GM23338 (cell line): ENCODE measurements at regions not wholly inside any gene's neighbourhood (a gene's known extent, or its start where the extent isn't known, plus 50 kb on each side); places are given as distances from the start of the nearest gene placed in this dataset.
A peak's percentile ranks its signal among the peaks of the same experiment; 100 is the strongest.

Experiments used
- ATAC-seq: fragments of 200-7000 bp; cut with Tn5 transposase; 3 replicates; pipeline ENCODE4 v1.9.1; 2020
- DNase-seq: peaks from one replicate; pipeline ENCODE4 v3.0.0-alpha.2; 2015; ENCODE audit warnings: low spot score
- H2AFZ ChIP-seq: fragments of 200-600 bp; sonication (generic); 2 replicates; pipeline ENCODE4 v1.8.0; 2016; ENCODE audit warnings: antibody characterized with exemption, mild to moderate bottlenecking, moderate library complexity
- H3F3A ChIP-seq: fragments of 200-600 bp; sonication (generic); replicated peaks from 2 replicates; pipeline ENCODE4 v1.8.0; 2017; ENCODE audit warnings: antibody characterized with exemption, mixed run types, low read depth
- H3K27ac ChIP-seq: fragments of 200-600 bp; sonication (generic); 2 replicates; pipeline ENCODE4 v1.6.1; 2016; ENCODE audit warnings: low read depth
- H3K27me3 ChIP-seq: fragments of 200-600 bp; sonication (generic); 2 replicates; pipeline ENCODE4 v1.8.0; 2016; ENCODE audit warnings: mild to moderate bottlenecking, mixed run types, moderate library complexity; ENCODE audit not compliant: insufficient read depth
- H3K36me3 ChIP-seq: fragments of 200-600 bp; sonication (generic); 2 replicates; pipeline ENCODE4 v1.8.0; 2016; ENCODE audit warnings: mild to moderate bottlenecking; ENCODE audit not compliant: insufficient read depth
- H3K4me1 ChIP-seq: fragments of 200-600 bp; sonication (generic); 2 replicates; pipeline ENCODE4 v1.8.0; 2016; ENCODE audit warnings: mild to moderate bottlenecking, moderate library complexity; ENCODE audit not compliant: insufficient read depth
- H3K4me2 ChIP-seq: fragments of 200-600 bp; sonication (generic); 2 replicates; pipeline ENCODE4 v1.7.1; 2017; ENCODE audit warnings: mixed run types
- H3K4me3 ChIP-seq: fragments of 200-600 bp; sonication (generic); 2 replicates; pipeline ENCODE4 v1.6.1; 2016; ENCODE audit warnings: mixed run types
- H3K79me2 ChIP-seq: fragments of 200-600 bp; sonication (generic); replicated peaks from 2 replicates; pipeline ENCODE4 v1.8.0; 2017; ENCODE audit warnings: mild to moderate bottlenecking; ENCODE audit not compliant: insufficient read depth
- H3K9me2 ChIP-seq: fragments of 200-600 bp; sonication (generic); 2 replicates; pipeline ENCODE4 v1.8.0; 2017; ENCODE audit not compliant: insufficient read depth
- H4K20me1 ChIP-seq: fragments of 200-600 bp; sonication (generic); replicated peaks from 2 replicates; pipeline ENCODE4 v1.8.0; 2017; ENCODE audit warnings: mild to moderate bottlenecking; ENCODE audit not compliant: insufficient read depth
- H3K27ac Mint-ChIP-seq: 2 replicates; pipeline ENCODE4 v1.8.0; 2020; ENCODE audit warnings: inconsistent platforms, mild to moderate bottlenecking, moderate library complexity, mixed read lengths
- H3K27me3 Mint-ChIP-seq: 3 replicates; pipeline ENCODE4 v1.8.0; 2022; ENCODE audit warnings: low read depth, mild to moderate bottlenecking, moderate library complexity, mixed read lengths, inconsistent platforms; ENCODE audit not compliant: insufficient read depth, poor library complexity
- H3K36me3 Mint-ChIP-seq: 3 replicates; pipeline ENCODE4 v1.8.0; 2021; ENCODE audit warnings: low read depth, mild to moderate bottlenecking, inconsistent platforms, moderate library complexity, mixed read lengths
- H3K4me1 Mint-ChIP-seq: 3 replicates; pipeline ENCODE4 v1.8.0; 2020; ENCODE audit warnings: mild to moderate bottlenecking, inconsistent platforms, mixed read lengths
- H3K4me3 Mint-ChIP-seq: 3 replicates; pipeline ENCODE4 v1.8.0; 2021; ENCODE audit warnings: moderate library complexity, mild to moderate bottlenecking, inconsistent platforms, mixed read lengths
- H3K9me3 Mint-ChIP-seq: 3 replicates; pipeline ENCODE4 v1.8.0; 2020; ENCODE audit warnings: moderate library complexity, mild to moderate bottlenecking, inconsistent platforms, mixed read lengths
- CREB1 ChIP-seq: fragments of 250-450 bp; sonication (Bioruptor Pico); IDR thresholded peaks from 2 replicates; pipeline ENCODE4 v1.5.0; 2020; ENCODE audit warnings: low read depth, mild to moderate bottlenecking, moderate library complexity
- EZH2 ChIP-seq: fragments of 200-600 bp; sonication (generic); IDR thresholded peaks from one replicate; pipeline ENCODE4 v1.8.0; 2017; ENCODE audit warnings: antibody characterized with exemption, mild to moderate bottlenecking, low read depth; ENCODE audit not compliant: unreplicated experiment
- EZH2phosphoT487 ChIP-seq: fragments of 200-600 bp; sonication (generic); IDR thresholded peaks from one replicate; pipeline ENCODE4 v1.8.1; 2018; ENCODE audit warnings: antibody characterized with exemption; ENCODE audit not compliant: unreplicated experiment
- JUNB ChIP-seq: IDR thresholded peaks from one replicate; pipeline ENCODE4 v1.6.1; 2016; ENCODE audit warnings: antibody characterized with exemption; ENCODE audit not compliant: unreplicated experiment
- NANOG ChIP-seq: IDR thresholded peaks from 2 replicates; pipeline ENCODE4 v1.6.1; 2016; ENCODE audit warnings: antibody characterized with exemption, borderline replicate concordance
- POLR2AphosphoS5 ChIP-seq: IDR thresholded peaks from 2 replicates; pipeline ENCODE4 v1.6.1; 2016; ENCODE audit warnings: antibody characterized with exemption, low read depth
- STAT1 ChIP-seq: IDR thresholded peaks from one replicate; pipeline ENCODE4 v1.6.1; 2016; ENCODE audit warnings: antibody characterized with exemption; ENCODE audit not compliant: unreplicated experiment
- ZNF114 ChIP-seq: fragments of 250-450 bp; sonication (Bioruptor Pico); IDR thresholded peaks from 2 replicates; pipeline ENCODE4 v1.5.0; 2020; ENCODE audit warnings: mild to moderate bottlenecking, moderate library complexity
- ZNF331 ChIP-seq: fragments of 250-450 bp; sonication (Bioruptor Pico); IDR thresholded peaks from 2 replicates; pipeline ENCODE4 v1.5.0; 2020; ENCODE audit warnings: low read depth, mild to moderate bottlenecking, moderate library complexity
- TF ChIP-seq, protein P1 (sequence below): fragments of 250-450 bp; sonication (Bioruptor Pico); IDR thresholded peaks from 2 replicates; pipeline ENCODE4 v1.5.0; 2020; ENCODE audit warnings: mild to moderate bottlenecking, moderate library complexity
- TF ChIP-seq, protein P2 (sequence below), 2 experiments: fragments of 200-600 bp in 1 of 2; sonication (generic) in 1 of 2; conservative IDR thresholded peaks; 2 replicates each; pipeline versions ENCODE4 v1.5.1 to v1.6.1; 2016 to 2017; ENCODE audit warnings: antibody characterized with exemption in 2 of 2, low read depth in 2 of 2, mild to moderate bottlenecking in 2 of 2, moderate library complexity in 1 of 2
- TF ChIP-seq, protein P3 (sequence below): IDR thresholded peaks from one replicate; pipeline ENCODE4 v1.6.1; 2018; ENCODE audit warnings: antibody characterized with exemption; ENCODE audit not compliant: unreplicated experiment

DNA sequence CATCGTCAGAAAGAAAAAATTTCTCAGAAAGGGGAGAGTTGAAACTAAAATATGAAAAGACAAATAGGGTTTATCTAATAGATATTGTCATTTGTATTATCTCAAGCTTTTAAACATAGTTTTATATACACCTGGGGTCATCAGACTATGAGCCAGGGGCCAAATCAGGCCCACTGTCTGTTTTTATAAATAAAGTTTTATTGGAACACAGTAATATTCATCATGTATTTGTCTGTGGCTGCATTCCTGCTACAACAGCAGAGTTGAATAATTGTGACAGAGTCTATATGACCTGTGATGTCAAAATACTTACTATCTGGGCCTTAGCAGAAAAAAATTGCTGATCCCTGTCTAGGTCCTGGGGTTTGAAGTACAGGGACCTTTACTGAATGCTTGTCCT, 120.5 kb upstream of the RUNX1 start (continued):
- TF ChIP-seq, protein P1, sequence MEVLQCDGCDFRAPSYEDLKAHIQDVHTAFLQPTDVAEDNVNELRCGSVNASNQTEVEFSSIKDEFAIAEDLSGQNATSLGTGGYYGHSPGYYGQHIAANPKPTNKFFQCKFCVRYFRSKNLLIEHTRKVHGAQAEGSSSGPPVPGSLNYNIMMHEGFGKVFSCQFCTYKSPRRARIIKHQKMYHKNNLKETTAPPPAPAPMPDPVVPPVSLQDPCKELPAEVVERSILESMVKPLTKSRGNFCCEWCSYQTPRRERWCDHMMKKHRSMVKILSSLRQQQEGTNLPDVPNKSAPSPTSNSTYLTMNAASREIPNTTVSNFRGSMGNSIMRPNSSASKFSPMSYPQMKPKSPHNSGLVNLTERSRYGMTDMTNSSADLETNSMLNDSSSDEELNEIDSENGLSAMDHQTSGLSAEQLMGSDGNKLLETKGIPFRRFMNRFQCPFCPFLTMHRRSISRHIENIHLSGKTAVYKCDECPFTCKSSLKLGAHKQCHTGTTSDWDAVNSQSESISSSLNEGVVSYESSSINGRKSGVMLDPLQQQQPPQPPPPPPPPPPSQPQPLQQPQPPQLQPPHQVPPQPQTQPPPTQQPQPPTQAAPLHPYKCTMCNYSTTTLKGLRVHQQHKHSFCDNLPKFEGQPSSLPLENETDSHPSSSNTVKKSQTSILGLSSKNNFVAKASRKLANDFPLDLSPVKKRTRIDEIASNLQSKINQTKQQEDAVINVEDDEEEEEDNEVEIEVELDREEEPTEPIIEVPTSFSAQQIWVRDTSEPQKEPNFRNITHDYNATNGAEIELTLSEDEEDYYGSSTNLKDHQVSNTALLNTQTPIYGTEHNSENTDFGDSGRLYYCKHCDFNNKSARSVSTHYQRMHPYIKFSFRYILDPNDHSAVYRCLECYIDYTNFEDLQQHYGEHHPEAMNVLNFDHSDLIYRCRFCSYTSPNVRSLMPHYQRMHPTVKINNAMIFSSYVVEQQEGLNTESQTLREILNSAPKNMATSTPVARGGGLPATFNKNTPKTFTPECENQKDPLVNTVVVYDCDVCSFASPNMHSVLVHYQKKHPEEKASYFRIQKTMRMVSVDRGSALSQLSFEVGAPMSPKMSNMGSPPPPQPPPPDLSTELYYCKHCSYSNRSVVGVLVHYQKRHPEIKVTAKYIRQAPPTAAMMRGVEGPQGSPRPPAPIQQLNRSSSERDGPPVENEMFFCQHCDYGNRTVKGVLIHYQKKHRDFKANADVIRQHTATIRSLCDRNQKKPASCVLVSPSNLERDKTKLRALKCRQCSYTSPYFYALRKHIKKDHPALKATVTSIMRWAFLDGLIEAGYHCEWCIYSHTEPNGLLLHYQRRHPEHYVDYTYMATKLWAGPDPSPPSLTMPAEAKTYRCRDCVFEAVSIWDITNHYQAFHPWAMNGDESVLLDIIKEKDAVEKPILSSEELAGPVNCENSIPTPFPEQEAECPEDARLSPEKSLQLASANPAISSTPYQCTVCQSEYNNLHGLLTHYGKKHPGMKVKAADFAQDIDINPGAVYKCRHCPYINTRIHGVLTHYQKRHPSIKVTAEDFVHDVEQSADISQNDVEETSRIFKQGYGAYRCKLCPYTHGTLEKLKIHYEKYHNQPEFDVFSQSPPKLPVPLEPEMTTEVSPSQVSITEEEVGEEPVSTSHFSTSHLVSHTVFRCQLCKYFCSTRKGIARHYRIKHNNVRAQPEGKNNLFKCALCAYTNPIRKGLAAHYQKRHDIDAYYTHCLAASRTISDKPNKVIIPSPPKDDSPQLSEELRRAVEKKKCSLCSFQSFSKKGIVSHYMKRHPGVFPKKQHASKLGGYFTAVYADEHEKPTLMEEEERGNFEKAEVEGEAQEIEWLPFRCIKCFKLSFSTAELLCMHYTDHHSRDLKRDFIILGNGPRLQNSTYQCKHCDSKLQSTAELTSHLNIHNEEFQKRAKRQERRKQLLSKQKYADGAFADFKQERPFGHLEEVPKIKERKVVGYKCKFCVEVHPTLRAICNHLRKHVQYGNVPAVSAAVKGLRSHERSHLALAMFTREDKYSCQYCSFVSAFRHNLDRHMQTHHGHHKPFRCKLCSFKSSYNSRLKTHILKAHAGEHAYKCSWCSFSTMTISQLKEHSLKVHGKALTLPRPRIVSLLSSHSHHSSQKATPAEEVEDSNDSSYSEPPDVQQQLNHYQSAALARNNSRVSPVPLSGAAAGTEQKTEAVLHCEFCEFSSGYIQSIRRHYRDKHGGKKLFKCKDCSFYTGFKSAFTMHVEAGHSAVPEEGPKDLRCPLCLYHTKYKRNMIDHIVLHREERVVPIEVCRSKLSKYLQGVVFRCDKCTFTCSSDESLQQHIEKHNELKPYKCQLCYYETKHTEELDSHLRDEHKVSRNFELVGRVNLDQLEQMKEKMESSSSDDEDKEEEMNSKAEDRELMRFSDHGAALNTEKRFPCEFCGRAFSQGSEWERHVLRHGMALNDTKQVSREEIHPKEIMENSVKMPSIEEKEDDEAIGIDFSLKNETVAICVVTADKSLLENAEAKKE (CRISPR knock-in tag): no peak
- TF ChIP-seq POLR2AphosphoS5: no peak
- no peak for TF ChIP-seq CREB1
- TF ChIP-seq ZNF331: no peak
- no peak for TF ChIP-seq EZH2phosphoT487

DNA sequence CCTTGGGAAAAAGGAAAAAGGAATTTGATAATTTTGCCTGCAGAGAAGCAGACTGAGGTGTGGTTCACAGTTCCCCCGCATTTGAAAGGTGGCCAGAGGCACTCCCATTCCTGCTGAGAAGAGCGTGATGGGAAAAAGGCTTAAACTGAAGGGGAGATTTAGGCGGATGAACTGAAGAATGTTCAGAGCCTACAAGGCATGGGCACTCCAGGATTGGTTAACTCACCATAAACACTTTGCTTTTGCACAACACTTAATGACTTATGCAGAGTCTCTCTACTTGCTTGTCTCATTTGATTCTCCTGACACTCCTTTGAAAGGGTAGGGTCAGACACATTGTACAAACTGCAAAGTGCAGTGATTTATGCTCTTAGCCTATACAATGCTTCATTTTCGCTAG, 119.6 kb upstream of the RUNX1 start:
- no peak overlapping the region for H3K27ac Mint-ChIP-seq
- H3K4me1 ChIP-seq: peaks cover 5% of the 10 kb centered on the region; the same call in 1 of the 2 replicates
- peaks cover 12% of the 10 kb centered on the region for H3K4me1 Mint-ChIP-seq
- H3K27ac ChIP-seq: no peak overlapping the region
- peak overlapping the region; percentile 69 for H2AFZ ChIP-seq
- TF ChIP-seq EZH2 (no peak), CREB1 (no peak), ZNF114 (CRISPR knock-in tag) (no peak), JUNB (no peak), NANOG (no peak), STAT1 (no peak)
- TF ChIP-seq, protein P2, sequence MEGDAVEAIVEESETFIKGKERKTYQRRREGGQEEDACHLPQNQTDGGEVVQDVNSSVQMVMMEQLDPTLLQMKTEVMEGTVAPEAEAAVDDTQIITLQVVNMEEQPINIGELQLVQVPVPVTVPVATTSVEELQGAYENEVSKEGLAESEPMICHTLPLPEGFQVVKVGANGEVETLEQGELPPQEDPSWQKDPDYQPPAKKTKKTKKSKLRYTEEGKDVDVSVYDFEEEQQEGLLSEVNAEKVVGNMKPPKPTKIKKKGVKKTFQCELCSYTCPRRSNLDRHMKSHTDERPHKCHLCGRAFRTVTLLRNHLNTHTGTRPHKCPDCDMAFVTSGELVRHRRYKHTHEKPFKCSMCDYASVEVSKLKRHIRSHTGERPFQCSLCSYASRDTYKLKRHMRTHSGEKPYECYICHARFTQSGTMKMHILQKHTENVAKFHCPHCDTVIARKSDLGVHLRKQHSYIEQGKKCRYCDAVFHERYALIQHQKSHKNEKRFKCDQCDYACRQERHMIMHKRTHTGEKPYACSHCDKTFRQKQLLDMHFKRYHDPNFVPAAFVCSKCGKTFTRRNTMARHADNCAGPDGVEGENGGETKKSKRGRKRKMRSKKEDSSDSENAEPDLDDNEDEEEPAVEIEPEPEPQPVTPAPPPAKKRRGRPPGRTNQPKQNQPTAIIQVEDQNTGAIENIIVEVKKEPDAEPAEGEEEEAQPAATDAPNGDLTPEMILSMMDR (conservative IDR thresholded peaks at IDR 0.05; ENCODE audit: low read depth in 2 of 2): no peak
- TF ChIP-seq, protein P3, sequence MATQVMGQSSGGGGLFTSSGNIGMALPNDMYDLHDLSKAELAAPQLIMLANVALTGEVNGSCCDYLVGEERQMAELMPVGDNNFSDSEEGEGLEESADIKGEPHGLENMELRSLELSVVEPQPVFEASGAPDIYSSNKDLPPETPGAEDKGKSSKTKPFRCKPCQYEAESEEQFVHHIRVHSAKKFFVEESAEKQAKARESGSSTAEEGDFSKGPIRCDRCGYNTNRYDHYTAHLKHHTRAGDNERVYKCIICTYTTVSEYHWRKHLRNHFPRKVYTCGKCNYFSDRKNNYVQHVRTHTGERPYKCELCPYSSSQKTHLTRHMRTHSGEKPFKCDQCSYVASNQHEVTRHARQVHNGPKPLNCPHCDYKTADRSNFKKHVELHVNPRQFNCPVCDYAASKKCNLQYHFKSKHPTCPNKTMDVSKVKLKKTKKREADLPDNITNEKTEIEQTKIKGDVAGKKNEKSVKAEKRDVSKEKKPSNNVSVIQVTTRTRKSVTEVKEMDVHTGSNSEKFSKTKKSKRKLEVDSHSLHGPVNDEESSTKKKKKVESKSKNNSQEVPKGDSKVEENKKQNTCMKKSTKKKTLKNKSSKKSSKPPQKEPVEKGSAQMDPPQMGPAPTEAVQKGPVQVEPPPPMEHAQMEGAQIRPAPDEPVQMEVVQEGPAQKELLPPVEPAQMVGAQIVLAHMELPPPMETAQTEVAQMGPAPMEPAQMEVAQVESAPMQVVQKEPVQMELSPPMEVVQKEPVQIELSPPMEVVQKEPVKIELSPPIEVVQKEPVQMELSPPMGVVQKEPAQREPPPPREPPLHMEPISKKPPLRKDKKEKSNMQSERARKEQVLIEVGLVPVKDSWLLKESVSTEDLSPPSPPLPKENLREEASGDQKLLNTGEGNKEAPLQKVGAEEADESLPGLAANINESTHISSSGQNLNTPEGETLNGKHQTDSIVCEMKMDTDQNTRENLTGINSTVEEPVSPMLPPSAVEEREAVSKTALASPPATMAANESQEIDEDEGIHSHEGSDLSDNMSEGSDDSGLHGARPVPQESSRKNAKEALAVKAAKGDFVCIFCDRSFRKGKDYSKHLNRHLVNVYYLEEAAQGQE: no peak
- H3K27me3 ChIP-seq: no peaks in the 10 kb centered on the region
- DNase-seq: peak; percentile 3
- no peak overlapping the region for H3K4me3 ChIP-seq
- H3K4me2 ChIP-seq: no peak overlapping the region
- H3K9me3 Mint-ChIP-seq: no peaks in the 10 kb centered on the region
- H3K79me2 ChIP-seq: no peaks in the 10 kb centered on the region
- no peaks in the 10 kb centered on the region for H3K36me3 Mint-ChIP-seq
- H3K27me3 Mint-ChIP-seq: peaks cover 5% of the 10 kb centered on the region
- H3K36me3 ChIP-seq: no peaks in the 10 kb centered on the region
- peaks cover 6% of the 10 kb centered on the region; the same call in 1 of the 2 replicates for H3K9me2 ChIP-seq
- H3K4me3 Mint-ChIP-seq: no peak overlapping the region
- no peak; the same call in 2 of the 3 replicates for ATAC-seq
- H4K20me1 ChIP-seq: no peaks in the 10 kb centered on the region
- H3F3A ChIP-seq: no peaks in the 10 kb centered on the region
